CD4-positive, alpha-beta T cell (primary cell): ENCODE measurements at regions not wholly inside any gene's neighbourhood (a gene's known extent, or its start where the extent isn't known, plus 50 kb on each side); places are given as distances from the start of the nearest gene placed in this dataset.
"Not testable (repeated sequence)": the region's sequence is repeated elsewhere in the genome, so short reads cannot be mapped to it uniquely, and the experiment has no call there.

Experiments used
- ATAC-seq: fragments of 200-7000 bp; cut with Tn5 transposase; one replicate; pipeline ENCODE4 v1.10.0; 2022; ENCODE audit warnings: mild to moderate bottlenecking; ENCODE audit not compliant: poor library complexity
- CTCF ChIA-PET: fragments of 350-600 bp; sonication (Branson Sonifier 250); formaldehyde crosslinking; loops from one replicate; lab custom pipeline; 2021; ENCODE audit warnings: antibody characterized with exemption, inconsistent platforms; lab: Charles Lee
- POLR2A ChIA-PET: fragments of 350-600 bp; sonication (Branson Sonifier 250); formaldehyde crosslinking; loops from one replicate; lab custom pipeline; 2021; ENCODE audit warnings: antibody characterized with exemption, inconsistent platforms; lab: Charles Lee
- DNase-seq, 14 experiments: peaks; one replicate each; pipeline ENCODE4 v3.0.0-alpha.2; 2013 to 2020; ENCODE audit warnings: mixed read lengths in 2 of 14
- H3K27ac ChIP-seq, 2 donors: one replicate each; pipeline versions ENCODE4 v1.5.1 to v1.7.0; 2013; ENCODE audit warnings: low read length in 2 of 2, low read depth in 1 of 2, mild to moderate bottlenecking in 1 of 2
- H3K27me3 ChIP-seq, 2 experiments: 1 replicate in 1 of 2; 2 replicates in 1 of 2; pipeline versions ENCODE4 v1.6.1 to v1.7.0; 2013; ENCODE audit warnings: low read length in 2 of 2, control low read depth in 1 of 2, mild to moderate bottlenecking in 1 of 2, moderate library complexity in 1 of 2; ENCODE audit not compliant: insufficient read depth in 2 of 2, control insufficient read depth in 1 of 2
- H3K36me3 ChIP-seq: one replicate; pipeline ENCODE4 v1.6.1; 2013; ENCODE audit warnings: low read length, control low read depth; ENCODE audit not compliant: insufficient read depth
- H3K4me1 ChIP-seq: one replicate; pipeline ENCODE4 v1.6.1; 2013; ENCODE audit warnings: low read length, control low read depth; ENCODE audit not compliant: insufficient read depth
- H3K4me3 ChIP-seq: one replicate; pipeline ENCODE4 v1.5.1; 2013; ENCODE audit warnings: mild to moderate bottlenecking, low read length, moderate library complexity
- H3K9me3 ChIP-seq, 2 experiments: 1 replicate in 1 of 2; 2 replicates in 1 of 2; pipeline versions ENCODE4 v1.6.1 to v1.7.0; 2013; ENCODE audit warnings: low read length in 2 of 2, mild to moderate bottlenecking in 2 of 2, control low read depth in 1 of 2, moderate library complexity in 1 of 2; ENCODE audit not compliant: control insufficient read depth in 1 of 2, insufficient read depth in 1 of 2
- H3K27ac Mint-ChIP-seq: one replicate; pipeline ENCODE4 v1.8.0; 2020; ENCODE audit warnings: mixed read lengths
- H3K27me3 Mint-ChIP-seq: one replicate; pipeline ENCODE4 v1.8.0; 2021; ENCODE audit warnings: mixed read lengths
- H3K36me3 Mint-ChIP-seq: one replicate; pipeline ENCODE4 v1.8.0; 2021; ENCODE audit warnings: low read depth, mixed read lengths
- H3K4me1 Mint-ChIP-seq: one replicate; pipeline ENCODE4 v1.8.0; 2021; ENCODE audit warnings: low read depth, mixed read lengths
- H3K4me3 Mint-ChIP-seq: one replicate; pipeline ENCODE4 v1.8.0; 2020; ENCODE audit warnings: mild to moderate bottlenecking, mixed read lengths
- H3K9me3 Mint-ChIP-seq: one replicate; pipeline ENCODE4 v1.8.0; 2020; ENCODE audit warnings: mixed read lengths
- CTCF ChIP-seq: fragments of 200-600 bp; IDR thresholded peaks from one replicate; pipeline ENCODE4 v1.8.0; 2022; ENCODE audit warnings: antibody characterized with exemption, mild to moderate bottlenecking
- intact Hi-C, 2 experiments: fragments of 100-400 bp; cut with DNase I in 1 of 2; cut with micrococcal nuclease in 1 of 2; formaldehyde crosslinking; loops; one replicate each; pipeline versions ENCODE4 v1.15.1 to v1.9.0; 2023 to 2025; cut with DNase I, micrococcal nuclease

DNA sequence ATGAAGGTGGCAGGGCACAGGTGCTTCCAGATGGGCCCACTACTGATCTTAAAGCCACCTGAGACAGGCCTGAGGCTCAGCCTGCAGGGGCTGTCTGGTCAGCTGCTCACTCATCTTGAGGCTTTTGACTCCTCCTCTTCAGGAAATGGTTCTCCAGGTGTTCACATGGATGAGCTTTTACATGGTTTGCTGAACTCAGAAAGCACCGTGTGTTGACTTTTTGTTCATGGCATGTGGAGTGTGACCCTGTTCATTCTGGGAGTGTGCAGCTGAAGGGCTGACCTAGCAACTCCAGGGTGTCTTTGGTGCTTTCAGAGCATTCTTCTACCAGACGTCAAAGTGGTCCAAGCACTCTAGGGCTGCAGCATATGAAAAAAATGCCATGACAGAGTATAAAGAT lies 111.1 kb downstream of the CCNG2 start:
- no peak for TF ChIP-seq CTCF
- no peak for DNase-seq
- Histone ChIP-seq H3K27me3 (no peaks in the 10 kb centered on the region), H3K4me3 (no peak overlapping the region), H3K36me3 (no peaks in the 10 kb centered on the region), H3K4me1 (no peaks in the 10 kb centered on the region), H3K27ac (no peak overlapping the region), H3K9me3 (no peaks in the 10 kb centered on the region)
- POLR2A ChIA-PET = no interaction called here
- no peak overlapping the region for H3K27ac Mint-ChIP-seq
- H3K27me3 Mint-ChIP-seq = peaks cover 9% of the 10 kb centered on the region
- H3K4me1 Mint-ChIP-seq = no peaks in the 10 kb centered on the region
- intact Hi-C loops = no loop called here
- H3K36me3 Mint-ChIP-seq = no peaks in the 10 kb centered on the region
- CTCF ChIA-PET = no interaction called here
- ATAC-seq = no peak
- no peak overlapping the region for H3K4me3 Mint-ChIP-seq
- peaks cover 1% of the 10 kb centered on the region for H3K9me3 Mint-ChIP-seq

- Mint-ChIP-seq H3K4me3 (no peak overlapping the region), H3K27me3 (peaks cover 9% of the 10 kb centered on the region), H3K27ac (no peak overlapping the region), H3K4me1 (no peaks in the 10 kb centered on the region), H3K36me3 (no peaks in the 10 kb centered on the region), H3K9me3 (no peaks in the 10 kb centered on the region)
- ATAC-seq (no peak), DNase-seq (no peak)
- CTCF ChIA-PET = no interaction called here
- H3K4me3 ChIP-seq = no peak overlapping the region
- H3K27me3 ChIP-seq = no peaks in the 10 kb centered on the region
- POLR2A ChIA-PET = no interaction called here
- intact Hi-C loops = no loop called here
- TF ChIP-seq CTCF = no peak
- no peaks in the 10 kb centered on the region for H3K36me3 ChIP-seq
- H3K27ac ChIP-seq = no peak overlapping the region
- no peaks in the 10 kb centered on the region for H3K4me1 ChIP-seq
- no peaks in the 10 kb centered on the region for H3K9me3 ChIP-seq
Observed at GRCh38 chr4:77269505-77269904, 112.5 kb downstream of the CCNG2 start.

DNA sequence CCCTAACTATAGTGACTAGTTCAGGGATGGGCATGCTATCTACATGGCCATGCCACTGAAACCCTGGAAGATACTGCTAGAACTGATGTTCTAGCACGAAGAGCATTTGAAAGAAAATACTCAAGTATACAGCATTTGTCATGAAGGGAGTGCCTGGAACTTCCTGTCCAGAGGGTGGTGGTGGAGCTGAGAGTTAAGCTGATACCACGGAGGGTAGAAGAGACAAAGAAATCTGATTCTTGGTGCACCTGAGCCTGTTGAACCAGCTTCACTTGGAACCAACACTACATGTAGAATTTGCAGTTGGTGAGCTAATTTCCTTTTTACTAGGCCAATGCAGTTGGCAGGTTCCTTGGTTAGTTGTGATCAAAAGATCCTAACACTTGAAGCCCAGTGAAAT lies 116.4 kb downstream of the CCNG2 start:
- CTCF ChIA-PET = no interaction called here

GRCh38 chr4:77279114-77279513 lies 122.1 kb downstream of the CCNG2 start:
- H3K4me1 ChIP-seq, H3K4me3 ChIP-seq, H3K36me3 ChIP-seq, H3K4me3 Mint-ChIP-seq, POLR2A ChIA-PET, H3K27me3 Mint-ChIP-seq, ATAC-seq, H3K4me1 Mint-ChIP-seq, H3K27ac Mint-ChIP-seq, H3K9me3 Mint-ChIP-seq, CTCF ChIA-PET, H3K36me3 Mint-ChIP-seq, H3K27me3 ChIP-seq, H3K27ac ChIP-seq, DNase-seq, H3K9me3 ChIP-seq, intact Hi-C loops: not testable (repeated sequence)

More for the DNA sequence above, 116.4 kb downstream of the CCNG2 start:
- Mint-ChIP-seq H3K27ac (no peak overlapping the region), H3K4me1 (no peaks in the 10 kb centered on the region), H3K9me3 (no peaks in the 10 kb centered on the region), H3K36me3 (no peaks in the 10 kb centered on the region), H3K4me3 (no peak overlapping the region), H3K27me3 (peaks cover 3% of the 10 kb centered on the region)
- TF ChIP-seq CTCF = no peak
- Histone ChIP-seq H3K36me3 (no peaks in the 10 kb centered on the region), H3K4me1 (no peaks in the 10 kb centered on the region), H3K27ac (no peak overlapping the region), H3K4me3 (no peak overlapping the region), H3K9me3 (no peaks in the 10 kb centered on the region), H3K27me3 (no peaks in the 10 kb centered on the region)
- intact Hi-C loops = no loop called here
- ATAC-seq = no peak
- POLR2A ChIA-PET = no interaction called here
- no peak for DNase-seq
